NT2/D1 (cell line): ENCODE measurements at regions not wholly inside any gene's neighbourhood (a gene's known extent, or its start where the extent isn't known, plus 50 kb on each side); places are given as distances from the start of the nearest gene placed in this dataset.
"Not testable (repeated sequence)": the region's sequence is repeated elsewhere in the genome, so short reads cannot be mapped to it uniquely, and the experiment has no call there.

ENCODE experiments used
- DNase-seq: peaks from one replicate; pipeline ENCODE4 v3.0.0-alpha.2; 2011; ENCODE audit warnings: low read depth, low spot score
- H3K27me3 ChIP-seq: 2 replicates; pipeline ENCODE4 v1.6.0; 2011; ENCODE audit warnings: mild to moderate bottlenecking; ENCODE audit not compliant: insufficient read length, insufficient read depth
- H3K36me3 ChIP-seq: 2 replicates; pipeline ENCODE4 v1.6.1; 2011; ENCODE audit warnings: mild to moderate bottlenecking, low read length, mixed read lengths; ENCODE audit not compliant: insufficient read depth, insufficient read length
- H3K4me1 ChIP-seq: 2 replicates; pipeline ENCODE4 v1.5.1; 2011; ENCODE audit not compliant: insufficient read depth, insufficient read length
- H3K4me3 ChIP-seq: 2 replicates; pipeline ENCODE4 v1.5.1; 2011; ENCODE audit warnings: low read depth; ENCODE audit not compliant: insufficient read length
- H3K9ac ChIP-seq: 2 replicates; pipeline ENCODE4 v1.6.0; 2011; ENCODE audit warnings: low read depth; ENCODE audit not compliant: insufficient read length
- H3K9me3 ChIP-seq: 2 replicates; pipeline ENCODE4 v1.5.1; 2011; ENCODE audit warnings: mild to moderate bottlenecking, low read length; ENCODE audit not compliant: insufficient read depth
- SUZ12 ChIP-seq: IDR thresholded peaks from 2 replicates; pipeline ENCODE4 v1.6.1; 2011; ENCODE audit not compliant: insufficient read length, insufficient read depth; ENCODE audit errors: extremely low read depth
- YY1 ChIP-seq: IDR thresholded peaks from 2 replicates; pipeline ENCODE4 v1.6.1; 2011; ENCODE audit not compliant: insufficient read length, insufficient read depth
- ZNF274 ChIP-seq: IDR thresholded peaks from 2 replicates; pipeline ENCODE4 v1.6.1; 2011; ENCODE audit warnings: mild to moderate bottlenecking, low read depth, low read length

GRCh38 chr4:59540311-59540710, 1659.8 kb upstream of the ADGRL3 start:
- no peaks in the 10 kb centered on the region for H3K27me3 ChIP-seq
- DNase-seq = no peak
- TF ChIP-seq SUZ12 (no peak), YY1 (no peak), ZNF274 (no peak)

GRCh38 chr4:59553063-59553720, 1646.9 kb upstream of the ADGRL3 start:
- no peak for TF ChIP-seq YY1
- TF ChIP-seq ZNF274 = no peak
- no peak for TF ChIP-seq SUZ12
- no peak overlapping the region for H3K4me3 ChIP-seq
- H3K36me3 ChIP-seq = no peaks in the 10 kb centered on the region
- no peaks in the 10 kb centered on the region for H3K4me1 ChIP-seq
- no peaks in the 10 kb centered on the region for H3K9me3 ChIP-seq
- H3K27me3 ChIP-seq = no peaks in the 10 kb centered on the region
- no peak overlapping the region for H3K9ac ChIP-seq
- no peak for DNase-seq

More at GRCh38 chr4:59540311-59540710, 1659.8 kb upstream of the ADGRL3 start:
- Histone ChIP-seq H3K4me3 (no peak overlapping the region), H3K9ac (no peak overlapping the region), H3K36me3 (no peaks in the 10 kb centered on the region), H3K4me1 (no peaks in the 10 kb centered on the region), H3K9me3 (no peaks in the 10 kb centered on the region)

GRCh38 chr4:59553721-59554091, 1646.4 kb upstream of the ADGRL3 start:
- H3K36me3 ChIP-seq = no peaks in the 10 kb centered on the region
- H3K9ac ChIP-seq = no peak overlapping the region
- no peaks in the 10 kb centered on the region for H3K27me3 ChIP-seq
- no peak for TF ChIP-seq ZNF274
- no peak for TF ChIP-seq SUZ12
- no peak for TF ChIP-seq YY1
- H3K4me3 ChIP-seq = no peak overlapping the region
- no peak for DNase-seq
- no peaks in the 10 kb centered on the region for H3K9me3 ChIP-seq
- no peaks in the 10 kb centered on the region for H3K4me1 ChIP-seq

- not testable (repeated sequence) for H3K9ac ChIP-seq, H3K36me3 ChIP-seq, DNase-seq, H3K4me1 ChIP-seq, H3K27me3 ChIP-seq, H3K4me3 ChIP-seq, H3K9me3 ChIP-seq
Observed at GRCh38 chr4:59556191-59556590, 1643.9 kb upstream of the ADGRL3 start.

GRCh38 chr4:59560141-59560648, 1639.9 kb upstream of the ADGRL3 start:
- DNase-seq, H3K36me3 ChIP-seq, H3K4me3 ChIP-seq, H3K27me3 ChIP-seq, H3K9ac ChIP-seq, H3K4me1 ChIP-seq, H3K9me3 ChIP-seq: not testable (repeated sequence)

GRCh38 chr4:59565836-59566235, 1634.3 kb upstream of the ADGRL3 start:
- H3K9ac ChIP-seq = no peak overlapping the region

GRCh38 chr4:59570860-59571476, 1629.2 kb upstream of the ADGRL3 start:
- TF ChIP-seq SUZ12 = no peak
- TF ChIP-seq YY1 = no peak
- TF ChIP-seq ZNF274 = no peak
- no peaks in the 10 kb centered on the region for H3K27me3 ChIP-seq
- no peak overlapping the region for H3K4me3 ChIP-seq
- no peaks in the 10 kb centered on the region for H3K4me1 ChIP-seq
- DNase-seq = no peak
- no peaks in the 10 kb centered on the region for H3K36me3 ChIP-seq
- no peak overlapping the region for H3K9ac ChIP-seq
- H3K9me3 ChIP-seq = no peaks in the 10 kb centered on the region

More at GRCh38 chr4:59565836-59566235, 1634.3 kb upstream of the ADGRL3 start:
- no peak for TF ChIP-seq YY1
- no peak for TF ChIP-seq ZNF274
- TF ChIP-seq SUZ12 = no peak
- no peaks in the 10 kb centered on the region for H3K27me3 ChIP-seq
- H3K4me1 ChIP-seq = no peaks in the 10 kb centered on the region
- H3K9me3 ChIP-seq = no peaks in the 10 kb centered on the region
- no peak for DNase-seq
- no peak overlapping the region for H3K4me3 ChIP-seq
- no peaks in the 10 kb centered on the region for H3K36me3 ChIP-seq
